ENCODE measurements at regions not wholly inside any gene's neighbourhood (a gene's known extent, or its start where the extent isn't known, plus 50 kb on each side); places are given as distances from the start of the nearest gene placed in this dataset.
"Not testable (repeated sequence)": the region's sequence is repeated elsewhere in the genome, so short reads cannot be mapped to it uniquely, and the experiment has no call there.

DNA sequence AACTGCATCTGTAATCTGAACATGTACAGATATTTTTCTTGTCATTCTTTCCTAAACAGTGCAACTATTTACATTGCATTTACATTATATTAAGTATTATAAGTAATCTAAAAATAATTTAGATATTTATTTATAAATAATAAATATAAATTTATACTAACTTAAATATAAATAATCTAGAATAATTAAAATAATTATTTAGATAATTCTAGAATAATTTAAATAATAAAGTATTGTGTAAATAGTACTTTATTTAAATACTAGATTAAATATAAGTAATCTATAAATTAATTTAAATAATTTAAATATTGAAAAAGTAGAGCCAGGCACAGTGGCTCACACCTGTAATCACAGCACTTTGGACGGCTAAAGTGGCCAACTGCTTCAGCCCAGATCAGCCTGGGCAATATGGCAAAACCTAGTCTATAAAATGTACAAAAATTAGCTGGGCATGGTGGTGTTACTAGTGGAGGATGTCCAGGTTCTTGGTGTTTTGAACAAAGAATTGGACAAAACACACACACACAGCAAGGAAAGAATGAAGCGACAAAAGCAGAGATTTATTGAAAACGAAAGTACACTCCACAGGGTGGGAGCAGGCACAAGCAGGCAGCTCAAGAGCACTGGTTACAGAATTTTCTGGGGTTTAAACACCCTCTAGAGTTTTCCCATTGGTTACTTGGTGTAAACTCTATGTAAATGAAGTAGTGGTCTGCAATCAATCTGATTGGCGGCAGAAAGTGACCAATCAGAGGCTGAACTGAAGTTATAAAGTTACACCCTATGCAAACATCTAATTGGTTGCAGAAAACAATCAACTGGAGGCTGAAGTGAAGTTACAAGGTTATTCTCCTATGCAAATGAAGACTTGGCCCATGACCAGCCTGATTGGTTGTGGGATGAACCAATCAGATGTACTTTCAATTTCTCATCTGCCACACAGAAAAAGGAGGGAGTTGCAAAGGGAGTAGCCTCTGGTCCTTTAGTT lies 100.2 kb upstream of the SP4 start:
- no peak for DNase-seq

- no peak for DNase-seq
Observed at GRCh38 chr7:21330462-21331178, 97.3 kb upstream of the SP4 start.

DNA sequence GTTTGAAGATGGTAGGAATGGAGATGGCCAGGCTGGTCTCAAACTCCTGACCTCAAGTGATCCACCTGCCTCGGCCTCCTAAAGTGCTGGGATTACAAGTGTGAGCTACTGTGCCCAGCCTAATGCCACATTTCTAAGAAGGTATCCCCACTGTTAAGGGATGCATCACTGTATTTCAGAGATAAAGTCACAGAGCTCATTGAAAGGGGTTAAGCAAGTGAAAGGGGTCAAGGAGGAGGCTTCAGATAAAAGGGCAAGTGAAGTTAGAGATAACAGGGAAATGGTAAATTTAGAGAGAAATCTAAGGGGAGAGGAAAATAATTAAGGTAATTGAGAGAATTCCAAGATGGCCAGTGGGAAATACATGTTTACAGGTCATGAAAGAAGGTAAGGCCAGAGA lies 93.0 kb upstream of the SP4 start:
- no peak for DNase-seq

GRCh38 chr7:21336743-21337142 lies 91.1 kb upstream of the SP4 start:
- no peak for DNase-seq

DNA sequence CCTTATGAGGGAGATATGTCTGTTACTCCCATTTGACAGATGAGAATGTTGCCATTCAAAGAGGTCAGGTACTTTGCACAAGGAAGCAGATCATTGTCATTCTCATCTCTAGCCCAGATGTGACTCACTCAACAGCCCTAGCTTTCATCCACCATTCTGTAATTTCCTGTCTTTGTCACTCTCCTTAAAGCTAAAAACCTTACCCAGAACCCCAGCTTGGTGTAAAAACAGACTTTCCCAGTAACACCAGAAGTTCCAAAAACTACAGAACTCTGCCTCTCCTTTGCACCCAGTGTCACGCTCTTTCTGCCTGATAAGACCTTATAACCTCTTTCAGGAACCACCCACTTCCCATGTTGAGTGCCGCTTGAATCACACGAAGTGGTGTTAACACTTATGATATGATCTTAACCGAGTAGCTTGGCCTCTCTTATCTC lies 89.1 kb upstream of the SP4 start:
- DNase-seq, result no peak

DNA sequence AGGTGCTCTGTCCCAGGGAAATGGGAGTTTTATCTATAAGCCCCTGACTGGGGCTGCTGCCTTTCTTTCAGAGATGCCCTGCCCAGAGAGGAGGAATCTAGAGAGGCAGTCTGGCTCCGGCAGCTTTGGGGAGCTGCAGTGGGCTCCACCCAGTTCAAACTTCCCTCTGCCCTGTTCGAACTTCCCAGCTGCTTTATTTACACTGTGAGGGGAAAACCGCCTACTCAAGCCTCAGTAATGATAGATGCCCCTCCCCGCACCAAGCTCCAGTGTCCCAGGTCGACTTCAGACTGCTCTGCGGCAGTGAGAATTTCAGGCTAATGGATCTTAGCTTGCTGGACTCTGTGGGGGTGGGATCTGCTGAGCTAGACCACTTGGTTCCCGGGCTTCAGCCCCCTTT lies 83.0 kb upstream of the SP4 start:
- DNase-seq, result not testable (repeated sequence)

DNA sequence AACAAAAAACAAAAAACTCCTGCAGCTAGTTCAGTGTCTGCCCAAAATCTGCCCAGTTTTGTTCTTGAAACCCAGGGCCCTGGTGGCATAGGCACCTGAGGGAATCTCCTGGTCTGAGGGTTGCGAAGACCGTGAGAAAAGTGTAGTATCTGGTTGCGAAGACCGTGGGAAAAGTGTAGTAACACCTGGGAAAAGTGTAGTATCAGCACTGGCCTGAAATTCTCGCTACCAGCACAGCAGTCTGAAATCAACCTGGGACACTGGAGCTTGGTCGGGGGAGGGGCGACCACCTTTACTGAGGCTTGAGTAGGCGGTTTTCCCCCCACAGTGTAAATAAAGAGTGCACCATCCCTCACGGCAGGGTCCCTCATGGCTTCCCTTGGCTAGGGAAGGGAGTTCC lies 82.5 kb upstream of the SP4 start:
- DNase-seq, result no peak

GRCh38 chr7:21346297-21346696 lies 81.6 kb upstream of the SP4 start:
- DNase-seq, result no peak

DNA sequence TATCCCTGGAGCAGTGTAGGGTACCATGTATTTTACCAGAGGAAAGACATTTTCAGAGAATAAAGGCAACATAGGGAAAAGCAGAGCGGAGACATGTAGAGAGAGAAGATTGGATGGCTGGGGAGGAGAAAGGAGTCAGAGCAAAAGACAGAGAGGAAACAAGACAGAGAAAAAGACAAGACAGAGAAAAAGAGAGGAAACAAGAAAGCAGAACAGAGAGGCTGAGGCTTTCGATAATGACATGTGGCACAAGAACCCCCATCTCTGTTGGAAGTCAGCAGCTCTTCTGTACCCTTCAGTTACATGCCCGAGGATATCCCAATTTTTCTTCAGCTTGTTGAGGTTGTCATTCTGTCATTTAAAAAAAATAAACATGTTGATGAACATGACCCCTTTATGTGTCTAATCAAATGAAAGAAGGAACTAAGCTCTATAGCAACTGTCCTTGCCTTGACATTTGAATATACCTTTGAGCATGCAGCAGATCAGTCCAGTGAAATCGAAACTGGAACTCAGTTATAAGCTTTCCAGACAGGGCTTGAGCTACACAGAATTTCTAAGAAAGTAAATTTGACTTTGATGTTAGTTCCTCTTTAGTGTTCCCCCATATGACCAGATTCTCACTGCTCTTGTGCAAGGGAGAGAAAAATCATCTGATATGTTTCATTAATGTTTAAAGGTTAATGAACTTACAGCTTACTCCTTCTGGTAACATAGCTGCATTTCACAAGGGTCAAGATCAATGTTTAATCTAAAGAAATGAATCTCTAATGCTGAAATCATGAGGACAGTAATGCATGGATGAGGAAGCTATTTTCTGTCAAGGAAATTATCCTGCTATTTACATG lies 75.1 kb upstream of the SP4 start:
- DNase-seq, result no peak

- DNase-seq, result no peak
Observed at GRCh38 chr7:21353388-21353780, 74.5 kb upstream of the SP4 start.

- DNase-seq, result no peak
Observed at GRCh38 chr7:21354284-21354683, 73.6 kb upstream of the SP4 start.

GRCh38 chr7:21355406-21355874 lies 72.4 kb upstream of the SP4 start:
- DNase-seq, result no peak

GRCh38 chr7:21356616-21357015 lies 71.3 kb upstream of the SP4 start:
- no peak for DNase-seq

GRCh38 chr7:21357151-21358097 lies 70.5 kb upstream of the SP4 start:
- DNase-seq, result no peak

GRCh38 chr7:21358648-21359047 lies 69.2 kb upstream of the SP4 start:
- no peak for DNase-seq

DNA sequence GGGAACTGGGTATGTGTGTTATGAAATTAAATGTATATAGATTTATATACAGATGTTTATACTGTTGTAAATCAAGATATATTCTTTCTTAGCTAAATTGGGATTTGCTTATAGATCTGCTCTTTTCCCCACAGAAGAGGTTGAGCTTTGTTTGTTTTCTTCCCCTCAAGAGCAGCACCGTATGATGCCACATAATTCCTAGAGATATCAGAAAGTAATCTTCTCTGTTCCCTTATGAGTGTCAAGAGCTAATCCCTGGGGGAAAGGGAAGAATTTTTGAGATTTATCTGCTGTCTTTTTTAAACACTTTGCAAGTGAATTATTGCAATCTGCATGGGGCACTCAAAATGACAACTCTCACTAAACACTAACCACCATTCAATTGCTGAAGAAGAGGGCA lies 68.7 kb upstream of the SP4 start:
- no peak for DNase-seq

- no peak for DNase-seq
Observed at GRCh38 chr7:21361413-21362125, 66.3 kb upstream of the SP4 start.

- DNase-seq, result no peak
Observed at GRCh38 chr7:21364801-21365271, 63.0 kb upstream of the SP4 start.

DNA sequence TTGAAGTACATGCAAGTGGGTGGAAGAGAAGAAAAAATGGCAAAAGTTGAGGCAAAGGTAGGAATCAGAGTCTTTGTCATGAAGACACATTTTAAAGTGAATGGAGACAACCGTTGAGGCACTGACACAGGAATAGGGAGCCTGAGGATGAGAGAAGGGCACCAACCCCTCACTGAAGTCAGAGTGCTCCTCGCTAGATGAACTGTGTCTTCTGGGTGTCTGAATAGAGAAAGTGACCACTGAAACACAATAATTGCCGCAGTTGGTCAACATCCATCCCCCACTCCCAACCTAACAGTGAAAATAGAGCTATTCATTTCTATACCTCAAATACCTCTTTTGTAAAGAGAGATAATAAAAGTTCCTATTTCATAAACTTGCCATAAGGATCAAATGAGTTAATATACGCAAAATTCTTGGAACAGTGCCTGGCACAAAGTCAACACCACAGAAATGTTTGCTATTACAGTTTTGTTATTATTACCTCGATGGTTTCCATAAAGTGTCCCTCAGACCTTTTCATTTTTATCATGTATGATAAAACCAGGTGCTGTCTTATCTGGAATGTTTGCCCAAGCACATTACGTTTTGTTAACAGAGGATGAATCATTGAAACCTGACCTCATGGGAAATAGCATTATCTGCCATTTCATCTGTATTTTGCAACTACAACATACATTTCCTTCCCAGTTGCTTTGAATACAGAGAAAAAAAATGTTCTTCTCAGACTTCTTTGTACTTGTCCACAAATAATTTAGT lies 61.8 kb upstream of the SP4 start:
- peak; percentile 19 for DNase-seq

DNA sequence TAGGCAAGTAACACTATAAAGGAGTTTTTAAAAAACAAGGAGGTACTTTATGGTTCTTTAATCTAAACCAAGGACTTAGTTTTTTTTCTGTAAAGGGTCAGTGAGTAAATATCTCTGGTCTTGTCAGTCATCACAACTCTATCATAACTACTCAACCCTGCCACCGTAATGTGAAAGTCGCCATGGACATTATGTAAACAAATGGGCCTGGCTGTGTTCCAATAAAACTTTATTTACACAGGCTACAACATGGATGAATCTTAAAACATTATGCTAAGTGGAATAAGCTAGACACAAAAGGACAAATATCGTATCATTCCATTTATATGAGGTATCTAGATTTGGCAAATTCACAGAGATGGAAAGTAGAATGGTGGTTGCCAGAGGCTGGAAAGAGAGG lies 60.8 kb upstream of the SP4 start:
- no peak for DNase-seq
